ENCODE measurements at regions not wholly inside any gene's neighbourhood (a gene's known extent, or its start where the extent isn't known, plus 50 kb on each side); places are given as distances from the start of the nearest gene placed in this dataset.
"Not testable (repeated sequence)": the region's sequence is repeated elsewhere in the genome, so short reads cannot be mapped to it uniquely, and the experiment has no call there.

- DNase-seq (ENCODE audit: low spot score): no peak
Measured at GRCh38 chr11:128161436-128161835, 425.9 kb downstream of the ETS1 start.

- DNase-seq (ENCODE audit: low spot score): no peak
Measured at GRCh38 chr11:128158860-128159259, 428.5 kb downstream of the ETS1 start.

GRCh38 chr11:128157423-128158298, 429.7 kb downstream of the ETS1 start:
- peak; percentile 81 for DNase-seq (ENCODE audit: low spot score)

- DNase-seq (ENCODE audit: low spot score): no peak
Measured at GRCh38 chr11:128156486-128156885, 430.9 kb downstream of the ETS1 start.

GRCh38 chr11:128155590-128155989, 431.8 kb downstream of the ETS1 start:
- DNase-seq (ENCODE audit: low spot score): no peak

GRCh38 chr11:128153697-128154048, 433.7 kb downstream of the ETS1 start:
- DNase-seq (ENCODE audit: low spot score): no peak

- no peak for DNase-seq (ENCODE audit: low spot score)
Measured at GRCh38 chr11:128152796-128153696, 434.3 kb downstream of the ETS1 start.

- DNase-seq (ENCODE audit: low spot score): no peak
Measured at GRCh38 chr11:128151780-128152179, 435.6 kb downstream of the ETS1 start.

- no peak for DNase-seq (ENCODE audit: low spot score)
Measured at GRCh38 chr11:128151338-128151737, 436.0 kb downstream of the ETS1 start.

- no peak for DNase-seq (ENCODE audit: low spot score)
Measured at GRCh38 chr11:128148208-128148607, 439.1 kb downstream of the ETS1 start.

GRCh38 chr11:128146926-128147605, 440.3 kb downstream of the ETS1 start:
- no peak for DNase-seq (ENCODE audit: low spot score)

- DNase-seq (ENCODE audit: low spot score): not testable (repeated sequence)
Measured at GRCh38 chr11:128140293-128140692, 447.1 kb downstream of the ETS1 start.

GRCh38 chr11:128135451-128135850, 451.9 kb downstream of the ETS1 start:
- no peak for DNase-seq (ENCODE audit: low spot score)

GRCh38 chr11:128133501-128133900, 453.9 kb downstream of the ETS1 start:
- no peak for DNase-seq (ENCODE audit: low spot score)

- no peak for DNase-seq (ENCODE audit: low spot score)
Measured at GRCh38 chr11:128130052-128130451, 457.3 kb downstream of the ETS1 start.

GRCh38 chr11:128125723-128126122, 461.6 kb downstream of the ETS1 start:
- DNase-seq (ENCODE audit: low spot score): no peak

GRCh38 chr11:128116885-128117284, 470.5 kb downstream of the ETS1 start:
- DNase-seq (ENCODE audit: low spot score): no peak

GRCh38 chr11:128116447-128116846, 470.9 kb downstream of the ETS1 start:
- DNase-seq (ENCODE audit: low spot score): no peak

- no peak for DNase-seq (ENCODE audit: low spot score)
Measured at GRCh38 chr11:128105950-128106349, 481.4 kb downstream of the ETS1 start.

GRCh38 chr11:128105511-128105910, 481.8 kb downstream of the ETS1 start:
- DNase-seq (ENCODE audit: low spot score): no peak

GRCh38 chr11:128103278-128103873, 484.0 kb downstream of the ETS1 start:
- DNase-seq (ENCODE audit: low spot score): no peak

GRCh38 chr11:128098781-128099180, 488.6 kb downstream of the ETS1 start:
- DNase-seq (ENCODE audit: low spot score): no peak
